RPMI7951 (cell line): ENCODE measurements at regions not wholly inside any gene's neighbourhood (a gene's known extent, or its start where the extent isn't known, plus 50 kb on each side); places are given as distances from the start of the nearest gene placed in this dataset.
"Not testable (repeated sequence)": the region's sequence is repeated elsewhere in the genome, so short reads cannot be mapped to it uniquely, and the experiment has no call there.

Experiments
- DNase-seq: peaks from one replicate; pipeline ENCODE4 v3.0.0-alpha.2; 2012; ENCODE audit warnings: low read depth

- no peak for DNase-seq
Observed at GRCh38 chr2:378364-378763, 90.5 kb upstream of the ALKAL2 start.

GRCh38 chr2:377414-377813, 89.5 kb upstream of the ALKAL2 start:
- DNase-seq, result no peak

- no peak for DNase-seq
Observed at GRCh38 chr2:375956-376307, 88.0 kb upstream of the ALKAL2 start.

DNA sequence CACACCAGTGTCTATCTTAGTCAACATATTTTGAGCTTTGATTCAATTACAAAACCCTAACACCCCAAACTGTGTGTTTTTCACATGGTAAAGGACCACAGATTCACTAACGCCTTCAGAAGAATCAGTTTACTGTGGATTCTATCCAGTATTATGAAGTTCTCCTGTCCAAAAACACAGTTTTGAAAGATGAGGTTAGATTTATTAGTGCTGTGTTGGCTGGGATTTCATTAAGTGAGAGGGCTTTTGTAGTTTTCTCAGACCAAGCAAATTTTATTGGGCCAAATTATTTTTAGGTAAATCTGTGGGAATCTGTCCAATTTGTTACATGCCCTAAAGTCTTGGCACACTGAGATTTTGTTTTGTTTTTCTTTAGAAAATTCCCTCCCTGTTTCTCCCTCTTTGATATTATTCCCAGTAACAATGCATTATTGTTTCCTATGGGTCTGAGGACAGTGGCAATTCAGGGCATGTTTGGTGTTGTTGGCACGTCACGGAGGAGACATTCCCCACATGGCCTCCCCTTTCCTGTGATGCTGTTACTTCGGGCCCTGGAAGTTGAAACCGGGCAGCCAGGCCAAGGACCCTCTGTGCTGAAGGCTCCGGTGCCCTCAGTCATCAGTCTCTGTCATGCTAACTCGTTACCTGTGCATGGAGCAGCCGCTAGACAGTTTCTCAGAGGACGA, 87.5 kb upstream of the ALKAL2 start:
- DNase-seq, result no peak

GRCh38 chr2:368386-368785, 80.5 kb upstream of the ALKAL2 start:
- no peak for DNase-seq

- peak; percentile 23 for DNase-seq
Observed at GRCh38 chr2:367246-367645, 79.4 kb upstream of the ALKAL2 start.

- no peak for DNase-seq
Observed at GRCh38 chr2:366706-367105, 78.8 kb upstream of the ALKAL2 start.

- DNase-seq, result no peak
Observed at GRCh38 chr2:365367-366275, 77.7 kb upstream of the ALKAL2 start.

DNA sequence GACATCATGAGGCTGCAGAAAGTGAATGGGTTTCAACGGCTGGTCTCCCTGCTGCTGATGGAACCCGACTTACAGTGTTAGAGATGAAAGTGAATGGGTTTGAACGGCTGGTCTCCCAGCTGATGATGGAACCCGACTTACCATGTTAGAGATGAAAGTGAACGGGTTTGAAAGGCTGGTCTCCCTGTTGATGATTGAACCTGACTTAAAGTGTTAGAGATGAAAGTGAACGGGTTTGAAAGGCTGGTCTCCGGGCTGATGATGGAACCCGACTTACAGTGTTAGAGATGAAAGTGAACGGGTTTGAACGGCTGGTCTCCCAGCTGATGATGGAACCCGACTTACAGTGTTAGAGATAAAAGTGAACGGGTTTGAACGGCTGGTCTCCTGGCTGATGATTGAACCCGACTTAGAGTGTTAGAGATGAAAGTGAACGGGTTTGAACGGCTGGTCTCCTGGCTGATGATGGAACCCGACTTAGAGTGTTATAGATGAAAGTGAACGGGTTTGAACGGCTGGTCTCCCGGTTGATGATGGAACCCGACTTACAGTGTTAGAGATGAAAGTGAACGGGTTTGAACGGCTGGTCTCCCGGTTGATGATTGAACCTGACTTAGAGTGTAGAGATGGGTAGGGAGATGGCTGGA, 76.1 kb upstream of the ALKAL2 start:
- DNase-seq, result no peak

- no peak for DNase-seq
Observed at GRCh38 chr2:362924-363323, 75.0 kb upstream of the ALKAL2 start.

DNA sequence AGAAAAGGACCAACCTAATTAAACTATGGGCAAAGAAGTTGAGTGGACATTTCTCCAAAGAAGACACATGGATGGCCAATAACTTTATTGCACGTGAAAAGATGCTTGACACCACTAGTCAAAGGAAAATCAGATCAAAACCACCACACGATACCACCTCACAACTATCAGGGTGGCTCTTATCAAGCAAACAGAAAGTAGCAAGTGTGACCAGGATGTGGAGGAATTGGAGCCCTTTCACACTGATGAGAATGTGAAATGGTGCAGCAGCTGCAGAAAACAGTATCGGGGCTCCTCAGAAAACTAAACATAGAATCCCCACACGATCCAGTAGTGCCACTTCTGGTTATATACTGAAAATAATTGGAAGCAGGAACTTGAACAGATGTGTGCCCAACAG, 72.2 kb upstream of the ALKAL2 start:
- no peak for DNase-seq

DNA sequence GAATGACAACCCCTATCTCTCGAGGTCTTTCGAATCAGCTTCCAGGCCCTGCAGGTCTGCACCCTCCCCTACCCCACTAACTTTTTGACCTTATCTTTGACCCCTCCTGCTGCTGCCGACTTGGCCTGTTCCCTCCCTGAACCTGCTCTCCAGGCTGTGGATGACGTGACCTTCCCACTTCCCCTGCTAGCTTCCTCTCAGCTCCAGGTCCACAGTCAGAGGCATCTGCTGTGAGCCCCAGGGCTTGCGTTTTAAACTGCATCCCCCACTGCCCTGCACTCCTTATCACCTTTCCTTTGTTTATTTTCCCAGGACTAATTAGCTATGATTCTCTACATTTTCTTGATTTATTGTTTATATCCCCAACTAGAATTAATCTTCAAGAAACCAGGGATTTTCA, 71.2 kb upstream of the ALKAL2 start:
- DNase-seq, result no peak

GRCh38 chr2:357811-358210, 69.9 kb upstream of the ALKAL2 start:
- DNase-seq, result no peak

DNA sequence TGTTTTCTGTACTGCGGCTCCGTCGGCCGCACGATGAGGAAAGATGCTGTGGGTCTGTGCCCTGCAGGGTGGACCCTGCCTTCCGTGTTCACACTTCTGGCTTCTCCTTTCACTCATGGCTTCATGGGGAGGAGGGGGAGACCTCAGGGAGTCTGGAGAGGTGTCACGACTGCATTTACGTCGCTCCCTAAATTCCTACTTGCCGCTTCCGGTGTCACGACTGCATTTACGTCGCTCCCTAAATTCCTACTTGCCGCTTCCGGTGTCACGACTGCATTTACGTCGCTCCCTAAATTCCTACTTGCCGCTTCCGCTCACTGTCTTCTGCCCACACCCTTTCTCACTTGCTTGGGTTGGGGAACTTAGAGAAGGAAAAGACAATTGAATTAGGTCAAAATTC, 68.4 kb upstream of the ALKAL2 start:
- not testable (repeated sequence) for DNase-seq

GRCh38 chr2:355773-356172, 67.9 kb upstream of the ALKAL2 start:
- DNase-seq, result no peak

DNA sequence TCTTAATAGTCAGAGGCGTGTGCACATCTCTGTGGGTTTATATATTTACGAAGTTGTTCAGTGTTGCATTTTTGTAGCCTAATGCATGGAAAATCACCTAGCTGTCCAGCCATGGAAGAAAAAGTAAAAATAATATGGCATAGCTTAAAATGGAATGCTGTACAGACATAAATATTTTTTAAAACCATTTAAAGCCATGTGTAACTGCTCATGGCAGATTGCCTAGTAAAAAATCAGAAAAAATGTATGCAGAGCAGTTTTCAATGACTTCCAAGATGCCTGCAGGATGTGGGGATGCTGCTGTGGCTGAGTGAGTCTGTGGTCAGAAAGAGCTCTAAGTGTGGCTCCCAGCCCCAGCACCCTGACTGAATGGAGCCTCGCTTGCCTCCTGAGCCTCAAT, 64.8 kb upstream of the ALKAL2 start:
- no peak for DNase-seq

DNA sequence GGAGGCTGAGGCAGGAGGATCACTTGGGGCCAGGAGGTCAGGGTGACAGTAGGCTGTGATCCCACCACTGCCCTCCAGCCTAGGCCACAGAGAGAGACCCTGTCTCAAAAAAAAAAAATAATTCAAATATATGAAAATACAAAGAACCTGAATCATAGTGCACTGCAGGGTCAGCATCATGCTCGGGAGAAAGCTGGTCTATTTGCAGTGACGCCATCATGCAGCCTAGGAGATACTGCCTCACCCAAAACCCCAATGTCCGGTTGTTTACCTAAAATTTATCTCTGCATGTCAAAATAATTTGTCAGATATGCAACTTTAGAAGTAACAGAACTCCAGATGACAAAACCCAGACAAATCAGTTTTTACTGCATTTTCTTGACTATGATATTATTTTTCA, 61.5 kb upstream of the ALKAL2 start:
- no peak for DNase-seq

DNA sequence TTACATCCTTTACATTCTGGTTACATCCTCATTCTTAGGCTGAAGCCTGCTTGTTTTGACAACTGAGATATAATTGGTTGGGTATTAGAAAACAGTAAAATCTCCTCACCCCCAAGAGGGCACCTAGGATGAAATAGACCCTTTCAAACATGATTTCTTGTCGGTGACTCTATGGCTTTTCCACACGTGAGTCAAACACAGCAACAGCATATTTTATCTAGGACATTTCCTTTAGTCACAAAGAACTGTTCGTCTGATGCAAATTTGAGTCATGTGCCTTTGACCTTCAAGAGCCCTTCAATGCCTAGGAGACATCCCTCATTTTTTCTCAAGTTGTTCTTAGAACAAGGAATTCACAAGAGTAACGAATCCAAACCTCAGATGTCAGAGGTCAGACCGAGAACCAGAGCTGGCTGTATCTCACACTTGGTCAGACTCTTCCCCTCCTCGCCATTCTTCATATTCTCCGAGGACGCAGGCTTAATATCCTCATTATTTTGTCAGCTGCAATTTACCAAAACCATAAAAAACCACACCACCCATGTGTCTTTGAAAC, 60.5 kb upstream of the ALKAL2 start:
- DNase-seq, result peak; percentile 55

- DNase-seq, result no peak
Observed at GRCh38 chr2:344811-345210, 56.9 kb upstream of the ALKAL2 start.

DNA sequence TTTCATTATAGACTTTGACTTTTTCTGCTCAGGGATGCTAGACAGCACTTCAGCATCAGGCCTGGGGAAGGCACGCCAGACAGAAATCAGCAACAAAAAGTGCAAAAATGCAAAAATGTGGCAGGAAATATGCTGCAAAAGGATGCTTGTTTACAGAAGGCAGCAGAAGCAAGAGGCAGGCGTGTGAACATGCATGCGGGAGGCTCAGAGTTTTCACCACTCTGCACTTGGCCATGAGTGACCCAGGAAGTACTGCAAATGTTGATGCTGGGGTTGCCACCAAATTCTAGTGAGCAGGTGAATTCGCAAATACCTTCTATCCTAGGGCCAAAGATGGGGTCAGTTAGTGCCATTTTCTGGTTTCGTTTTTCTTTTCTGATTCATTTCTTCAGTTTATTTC, 55.5 kb upstream of the ALKAL2 start:
- no peak for DNase-seq

DNA sequence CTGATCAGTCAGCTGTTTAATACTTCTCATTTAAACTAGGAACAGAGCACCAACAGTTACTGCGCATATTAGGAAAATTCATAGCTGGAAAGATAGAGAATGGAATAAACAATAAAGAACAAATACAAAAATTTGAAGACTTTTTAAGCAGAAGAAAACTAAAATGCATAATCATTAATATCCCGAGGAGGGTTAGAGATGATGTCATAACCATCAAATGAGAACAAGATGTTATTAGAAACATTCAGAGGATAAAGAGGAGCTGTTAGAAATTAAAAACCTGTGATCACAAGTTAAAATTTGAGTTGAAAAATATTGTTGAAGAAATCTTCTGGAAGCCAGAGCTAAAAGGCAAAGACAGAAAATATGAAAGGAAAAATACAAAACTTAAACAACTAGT, 54.0 kb upstream of the ALKAL2 start:
- no peak for DNase-seq

GRCh38 chr2:341017-341542, 53.2 kb upstream of the ALKAL2 start:
- no peak for DNase-seq
